CD14-positive monocyte (primary cell): ENCODE measurements at regions not wholly inside any gene's neighbourhood (a gene's known extent, or its start where the extent isn't known, plus 50 kb on each side); places are given as distances from the start of the nearest gene placed in this dataset.

ENCODE experiments used
- DNase-seq, 3 donors: peaks; one replicate each; pipeline ENCODE4 v3.0.0-alpha.2; 2011 to 2022
- H2AFZ ChIP-seq: 2 replicates; pipeline ENCODE4 v1.6.0; 2012; ENCODE audit warnings: mild to moderate bottlenecking, low read depth, low read length, inconsistent platforms; ENCODE audit not compliant: insufficient read depth, poor library complexity, severe bottlenecking
- H3K27ac ChIP-seq, 2 donors: 1 replicate in 1 of 2; 2 replicates in 1 of 2; pipeline ENCODE4 v1.5.1; 2012 to 2013; ENCODE audit warnings: low read length in 2 of 2, control low read depth in 1 of 2, inconsistent platforms in 1 of 2, low read depth in 1 of 2, mild to moderate bottlenecking in 1 of 2
- H3K27me3 ChIP-seq, 2 donors: one replicate each; pipeline versions ENCODE4 v1.6.0 to v1.6.1; 2011 to 2013; ENCODE audit warnings: low read length in 2 of 2; ENCODE audit not compliant: control insufficient read depth in 2 of 2, insufficient read depth in 2 of 2
- H3K36me3 ChIP-seq, 2 donors: replicated peaks in 1 of 2; 1 replicate in 1 of 2; 2 replicates in 1 of 2; pipeline versions ENCODE4 v1.5.1 to v1.6.1; 2012 to 2013; ENCODE audit warnings: low read length in 2 of 2, control low read depth in 1 of 2, inconsistent platforms in 1 of 2, mild to moderate bottlenecking in 1 of 2; ENCODE audit not compliant: insufficient read depth in 2 of 2, control insufficient read depth in 1 of 2
- H3K4me1 ChIP-seq, 2 donors: 1 replicate in 1 of 2; 2 replicates in 1 of 2; pipeline versions ENCODE4 v1.5.1 to v1.6.1; 2012 to 2013; ENCODE audit warnings: low read length in 2 of 2, control low read depth in 1 of 2, inconsistent platforms in 1 of 2, mild to moderate bottlenecking in 1 of 2, moderate library complexity in 1 of 2; ENCODE audit not compliant: insufficient read depth in 2 of 2, control insufficient read depth in 1 of 2
- H3K4me2 ChIP-seq: replicated peaks from 2 replicates; pipeline ENCODE3; 2012; ENCODE audit warnings: low read length, moderate library complexity, mild to moderate bottlenecking; ENCODE audit not compliant: poor library complexity, severe bottlenecking; ENCODE audit errors: extremely low read depth
- H3K4me3 ChIP-seq, 3 experiments: fragments of 200-600 bp in 1 of 3; sonication (generic) in 1 of 3; replicated peaks in 1 of 3; 1 replicate in 2 of 3; 2 replicates in 1 of 3; pipeline ENCODE4 v1.5.1; 2011 to 2013; ENCODE audit warnings: low read length in 3 of 3, mild to moderate bottlenecking in 3 of 3, control low read depth in 2 of 3, low read depth in 2 of 3, inconsistent platforms in 1 of 3, moderate library complexity in 1 of 3
- H3K79me2 ChIP-seq: 2 replicates; pipeline ENCODE4 v1.6.0; 2012; ENCODE audit warnings: mild to moderate bottlenecking, control low read depth, inconsistent platforms, low read length, moderate library complexity; ENCODE audit not compliant: insufficient read depth
- H3K9ac ChIP-seq: 2 replicates; pipeline ENCODE4 v1.6.0; 2017; ENCODE audit warnings: low read length, mild to moderate bottlenecking; ENCODE audit not compliant: insufficient read depth, poor library complexity, severe bottlenecking
- H3K9me3 ChIP-seq, 2 donors: replicated peaks in 1 of 2; 1 replicate in 1 of 2; 2 replicates in 1 of 2; pipeline versions ENCODE4 v1.5.1 to v1.6.1; 2012 to 2013; ENCODE audit warnings: low read length in 2 of 2, control low read depth in 1 of 2; ENCODE audit not compliant: control insufficient read depth in 1 of 2, insufficient read depth in 1 of 2
- H4K20me1 ChIP-seq: 2 replicates; pipeline ENCODE4 v1.6.0; 2012; ENCODE audit warnings: mild to moderate bottlenecking, low read length, control low read depth, moderate library complexity; ENCODE audit not compliant: insufficient read depth
- H3K27ac Mint-ChIP-seq, 7 donors: one replicate each; pipeline ENCODE4 v1.8.0; 2020; ENCODE audit warnings: mild to moderate bottlenecking in 7 of 7, mixed read lengths in 7 of 7, moderate library complexity in 6 of 7, inconsistent platforms in 2 of 7
- H3K27me3 Mint-ChIP-seq, 3 donors: one replicate each; pipeline ENCODE4 v1.8.0; 2021 to 2022; ENCODE audit warnings: low read depth in 3 of 3, mild to moderate bottlenecking in 3 of 3, mixed read lengths in 3 of 3, moderate library complexity in 3 of 3, inconsistent platforms in 1 of 3
- H3K36me3 Mint-ChIP-seq, 2 donors: one replicate each; pipeline ENCODE4 v1.8.0; 2020; ENCODE audit warnings: mixed read lengths in 2 of 2, inconsistent platforms in 1 of 2, mild to moderate bottlenecking in 1 of 2
- H3K4me1 Mint-ChIP-seq: one replicate; pipeline ENCODE4 v1.8.0; 2020; ENCODE audit warnings: mild to moderate bottlenecking, mixed read lengths
- H3K4me3 Mint-ChIP-seq, 2 donors: one replicate each; pipeline ENCODE4 v1.8.0; 2020; ENCODE audit warnings: mild to moderate bottlenecking in 2 of 2, mixed read lengths in 2 of 2, moderate library complexity in 1 of 2
- H3K9me3 Mint-ChIP-seq, 7 donors: one replicate each; pipeline ENCODE4 v1.8.0; 2020 to 2022; ENCODE audit warnings: mixed read lengths in 7 of 7, mild to moderate bottlenecking in 6 of 7, moderate library complexity in 6 of 7, inconsistent platforms in 2 of 7
- CTCF ChIP-seq: fragments of 200-600 bp; IDR thresholded peaks from one replicate; pipeline ENCODE4 v1.8.0; 2022; ENCODE audit warnings: antibody characterized with exemption, mild to moderate bottlenecking
- WGBS: methylation state at CpG from one replicate; pipeline ENCODE4 v1.1.5; 2013; ENCODE audit warnings: missing lambda C conversion rate; ENCODE audit not compliant: insufficient coverage; 5-methylcytosine and 5-hydroxymethylcytosine counted together
- intact Hi-C, 2 donors: fragments of 100-400 bp; cut with micrococcal nuclease; formaldehyde crosslinking; loops; one replicate each; pipeline versions ENCODE4 v1.15.0 to v1.15.1; 2023

- Histone ChIP-seq H3K4me2 (no peak overlapping the region), H3K36me3 (no peaks in the 10 kb centered on the region), H3K9me3 (peaks cover 3 to 11% of the 10 kb centered on the region in 2 donors), H3K79me2 (no peaks in the 10 kb centered on the region), H2AFZ (no peak overlapping the region), H3K27ac (no peak overlapping the region), H3K27me3 (no peaks in the 10 kb centered on the region), H3K4me1 (no peaks in the 10 kb centered on the region), H3K4me3 (no peak overlapping the region), H3K9ac (no peak overlapping the region), H4K20me1 (no peaks in the 10 kb centered on the region)
- no CpG with 5 or more reads among the region's 2 CpGs for WGBS
- H3K36me3 Mint-ChIP-seq, result no peaks in the 10 kb centered on the region
- H3K9me3 Mint-ChIP-seq, result peaks cover 0 to 12% (median 3%) of the 10 kb centered on the region in 7 donors
- peaks cover 0 to 2% (median 0%) of the 10 kb centered on the region in 3 donors for H3K27me3 Mint-ChIP-seq
- no peak for DNase-seq
- no peak overlapping the region for H3K4me3 Mint-ChIP-seq
- TF ChIP-seq CTCF, result no peak
- no peaks in the 10 kb centered on the region for H3K4me1 Mint-ChIP-seq
- H3K27ac Mint-ChIP-seq, result no peak overlapping the region
- intact Hi-C loops, result no loop called here
Measured at GRCh38 chr4:127179256-127180087, 453.3 kb upstream of the INTU start.

GRCh38 chr4:127181001-127181400 lies 451.8 kb upstream of the INTU start:
- intact Hi-C loops, result no loop called here
- Histone ChIP-seq H3K79me2 (no peaks in the 10 kb centered on the region), H2AFZ (no peak overlapping the region), H4K20me1 (no peaks in the 10 kb centered on the region), H3K9me3 (peaks cover 14 to 19% of the 10 kb centered on the region in 2 donors), H3K4me3 (no peak overlapping the region), H3K27ac (no peak overlapping the region), H3K27me3 (no peaks in the 10 kb centered on the region), H3K4me2 (no peak overlapping the region), H3K9ac (no peak overlapping the region), H3K4me1 (no peaks in the 10 kb centered on the region), H3K36me3 (no peaks in the 10 kb centered on the region)
- no peak for DNase-seq
- Mint-ChIP-seq H3K36me3 (no peaks in the 10 kb centered on the region), H3K27ac (no peak overlapping the region), H3K27me3 (peaks cover 0 to 2% (median 0%) of the 10 kb centered on the region in 3 donors), H3K4me1 (no peaks in the 10 kb centered on the region), H3K9me3 (peaks cover 0 to 20% (median 12%) of the 10 kb centered on the region in 7 donors), H3K4me3 (no peak overlapping the region)
- TF ChIP-seq CTCF, result no peak
